C4-2B (cell line): ENCODE measurements at regions not wholly inside any gene's neighbourhood (a gene's known extent, or its start where the extent isn't known, plus 50 kb on each side); places are given as distances from the start of the nearest gene placed in this dataset.

Source experiments
- ZFX ChIP-seq: fragments of 450-650 bp; IDR thresholded peaks from 2 replicates; pipeline ENCODE4 v1.6.1; 2017
- TF ChIP-seq, protein P1 (sequence below): fragments of 450-650 bp; conservative IDR thresholded peaks from 2 replicates; pipeline ENCODE4 v1.5.1; 2017; ENCODE audit warnings: mild to moderate bottlenecking

DNA sequence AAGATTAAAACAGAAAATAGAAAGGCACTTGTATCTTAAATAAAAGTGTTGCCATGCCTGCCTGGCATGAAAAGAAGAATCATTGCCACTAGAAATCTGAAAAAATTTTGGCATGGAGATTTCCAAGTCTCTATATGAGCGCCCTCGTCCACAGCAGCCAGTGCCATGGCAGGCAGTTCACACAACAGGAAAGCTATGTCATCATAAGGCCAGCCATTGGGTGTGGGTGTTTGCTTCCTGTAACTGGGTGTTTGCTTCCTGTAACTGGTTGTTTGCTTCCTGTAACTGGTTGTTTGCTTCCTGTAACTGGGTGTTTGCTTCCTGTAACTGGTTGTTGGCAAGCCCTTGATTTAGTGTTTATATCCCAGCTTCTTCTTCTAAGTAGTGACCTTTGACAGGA lies 446.7 kb downstream of the IRX1 start:
- TF ChIP-seq, protein P1, sequence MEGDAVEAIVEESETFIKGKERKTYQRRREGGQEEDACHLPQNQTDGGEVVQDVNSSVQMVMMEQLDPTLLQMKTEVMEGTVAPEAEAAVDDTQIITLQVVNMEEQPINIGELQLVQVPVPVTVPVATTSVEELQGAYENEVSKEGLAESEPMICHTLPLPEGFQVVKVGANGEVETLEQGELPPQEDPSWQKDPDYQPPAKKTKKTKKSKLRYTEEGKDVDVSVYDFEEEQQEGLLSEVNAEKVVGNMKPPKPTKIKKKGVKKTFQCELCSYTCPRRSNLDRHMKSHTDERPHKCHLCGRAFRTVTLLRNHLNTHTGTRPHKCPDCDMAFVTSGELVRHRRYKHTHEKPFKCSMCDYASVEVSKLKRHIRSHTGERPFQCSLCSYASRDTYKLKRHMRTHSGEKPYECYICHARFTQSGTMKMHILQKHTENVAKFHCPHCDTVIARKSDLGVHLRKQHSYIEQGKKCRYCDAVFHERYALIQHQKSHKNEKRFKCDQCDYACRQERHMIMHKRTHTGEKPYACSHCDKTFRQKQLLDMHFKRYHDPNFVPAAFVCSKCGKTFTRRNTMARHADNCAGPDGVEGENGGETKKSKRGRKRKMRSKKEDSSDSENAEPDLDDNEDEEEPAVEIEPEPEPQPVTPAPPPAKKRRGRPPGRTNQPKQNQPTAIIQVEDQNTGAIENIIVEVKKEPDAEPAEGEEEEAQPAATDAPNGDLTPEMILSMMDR = no peak
- TF ChIP-seq ZFX = no peak
